ENCODE measurements at regions not wholly inside any gene's neighbourhood (a gene's known extent, or its start where the extent isn't known, plus 50 kb on each side); places are given as distances from the start of the nearest gene placed in this dataset.

- POLR2A ChIA-PET, result no interaction called here
- CTCF ChIA-PET, result no interaction called here
- no peaks in the 10 kb centered on the region for H3K27me3 ChIP-seq (ENCODE audit: control insufficient read depth, insufficient read depth, low read length)
- H3K4me3 ChIP-seq (ENCODE audit: low read depth in 2 of 2, low read length in 2 of 2), result no peak overlapping the region
- no TSS peak for BruUV-seq (replicated peaks)
- H3K4me1 ChIP-seq (ENCODE audit: control insufficient read depth, insufficient read depth, low read length), result no peaks in the 10 kb centered on the region
- H3K9me3 ChIP-seq (ENCODE audit: control insufficient read depth, insufficient read depth, low read depth, low read length), result no peaks in the 10 kb centered on the region
- H3K36me3 ChIP-seq (ENCODE audit: control insufficient read depth, insufficient read depth, low read length), result no peaks in the 10 kb centered on the region
- H3K27ac ChIP-seq (ENCODE audit: low read length), result no peak overlapping the region
- peak; percentile 43 for TF ChIP-seq CTCF (IDR thresholded peaks at IDR 0.05)
- no peak for TF ChIP-seq POLR2AphosphoS5 (IDR thresholded peaks at IDR 0.05; ENCODE audit: low read depth, low read length)
- intact Hi-C loops (cut with micrococcal nuclease; ENCODE audit: unreplicated experiment), result no loop called here
- DNase-seq (ENCODE audit: low read depth, low spot score), result no peak
- in situ Hi-C loops (cut with HindIII; ENCODE audit: low pct_unique_long_range_greater_than_20kb, low sequenced_read_pairs), result no loop called here
- 0 out of 2 replicates have a peak, but pooled peaks have one; percentile 51 for ATAC-seq
Observed at GRCh38 chr22:23376256-23376655, 195.9 kb downstream of the BCR start.

- H3K27me3 ChIP-seq (ENCODE audit: control insufficient read depth, insufficient read depth, low read length), result no peaks in the 10 kb centered on the region
- no TSS peak for BruUV-seq (replicated peaks)
- no peaks in the 10 kb centered on the region for H3K4me1 ChIP-seq (ENCODE audit: control insufficient read depth, insufficient read depth, low read length)
- ChIA-PET CTCF (no interaction called here), POLR2A (no interaction called here)
- no peak for ATAC-seq
- no peaks in the 10 kb centered on the region for H3K36me3 ChIP-seq (ENCODE audit: control insufficient read depth, insufficient read depth, low read length)
- no peak overlapping the region for H3K27ac ChIP-seq (ENCODE audit: low read length)
- H3K9me3 ChIP-seq (ENCODE audit: control insufficient read depth, insufficient read depth, low read depth, low read length), result no peaks in the 10 kb centered on the region
- in situ Hi-C loops (cut with HindIII; ENCODE audit: low pct_unique_long_range_greater_than_20kb, low sequenced_read_pairs) (no loop called here), intact Hi-C loops (cut with micrococcal nuclease; ENCODE audit: unreplicated experiment) (no loop called here)
- no peak overlapping the region for H3K4me3 ChIP-seq (ENCODE audit: low read depth in 2 of 2, low read length in 2 of 2)
- no peak for DNase-seq (ENCODE audit: low read depth, low spot score)
- no peak for TF ChIP-seq TCF7L2 (IDR thresholded peaks at IDR 0.05; ENCODE audit: low read depth, low read length)
- TF ChIP-seq REST (IDR thresholded peaks at IDR 0.05; ENCODE audit: insufficient read depth in 1 of 2, low read depth in 2 of 2, low read length in 1 of 2), result no peak
- no peak for TF ChIP-seq SIN3A (IDR thresholded peaks at IDR 0.05; ENCODE audit: borderline replicate concordance, insufficient read depth, low read depth, low read length)
- no peak for TF ChIP-seq POLR2AphosphoS5 (IDR thresholded peaks at IDR 0.05; ENCODE audit: low read depth, low read length)
- no peak for TF ChIP-seq CTCF (IDR thresholded peaks at IDR 0.05)
Observed at GRCh38 chr22:23375031-23375827, 194.9 kb downstream of the BCR start.
